Ovary (tissue), 7 donors: ENCODE measurements at regions not wholly inside any gene's neighbourhood (a gene's known extent, or its start where the extent isn't known, plus 50 kb on each side); places are given as distances from the start of the nearest gene placed in this dataset.
"Not testable (repeated sequence)": the region's sequence is repeated elsewhere in the genome, so short reads cannot be mapped to it uniquely, and the experiment has no call there.

Experiments
- DNase-seq, 5 donors: peaks; one replicate each; pipeline ENCODE4 v3.0.0-alpha.2; 2019 to 2020
- H3K27ac ChIP-seq, 2 donors: fragments of 200-600 bp; one replicate each; pipeline versions ENCODE4 v1.5.1 to v1.8.0; 2019 to 2022
- H3K27me3 ChIP-seq: fragments of 200-600 bp; one replicate; pipeline ENCODE4 v1.8.0; 2022
- H3K36me3 ChIP-seq: fragments of 200-600 bp; sonication (generic); one replicate; pipeline ENCODE4 v1.5.1; 2019
- H3K4me1 ChIP-seq: one replicate; pipeline ENCODE4 v1.8.1; 2013; ENCODE audit warnings: mild to moderate bottlenecking, moderate library complexity; ENCODE audit not compliant: insufficient read depth
- H3K4me3 ChIP-seq: fragments of 200-600 bp; sonication (generic); one replicate; pipeline ENCODE4 v1.5.1; 2017
- H3K9me3 ChIP-seq, 2 donors: fragments of 200-600 bp in 1 of 2; sonication (generic) in 1 of 2; one replicate each; pipeline versions ENCODE4 v1.5.1 to v1.8.1; 2013 to 2019; ENCODE audit warnings: mild to moderate bottlenecking in 1 of 2, moderate library complexity in 1 of 2
- EP300 ChIP-seq: sonication (generic); formaldehyde crosslinking; IDR thresholded peaks from one replicate; pipeline ENCODE4 v1.6.1; 2017; ENCODE audit warnings: antibody characterized with exemption
- POLR2A ChIP-seq: fragments of 450-650 bp; IDR thresholded peaks from one replicate; pipeline ENCODE4 v1.6.1; 2017; ENCODE audit warnings: antibody characterized with exemption, mild to moderate bottlenecking, moderate library complexity
- WGBS, 3 donors: extraction: QIAGEN DNeasy Blood & Tissue Kit in 1 of 3; methylation state at CpG; one replicate each; pipeline versions ENCODE4 v1.1.5 to v1.1.7; 2013 to 2017; 5-methylcytosine and 5-hydroxymethylcytosine counted together
- intact Hi-C, 4 donors: fragments of 100-400 bp; cut with DNase I; formaldehyde crosslinking; loops; one replicate each; pipeline versions ENCODE4 v1.11.0 to v1.15.1; 2022 to 2023
- TF ChIP-seq, protein P1 (sequence below), 3 donors: fragments of 450-650 bp in 2 of 3; fragments of 200-600 bp in 1 of 3; IDR thresholded peaks; one replicate each; pipeline versions ENCODE4 v1.5.1 to v1.8.0; 2016 to 2022; ENCODE audit warnings: antibody characterized with exemption in 3 of 3, mild to moderate bottlenecking in 1 of 3
- donor health status: DM: no; HTN: no; CAD: no; lungs with moderate emphysema.
- donor health status: DM: no; HTN: no; CAD: no.
- donor health status: Bipolar disorder and iron deficiency.
- donor health status: DM: no; HTN: no; CAD: no.
- donor health status: DM: yes; HTN: yes; CAD: no.

DNA sequence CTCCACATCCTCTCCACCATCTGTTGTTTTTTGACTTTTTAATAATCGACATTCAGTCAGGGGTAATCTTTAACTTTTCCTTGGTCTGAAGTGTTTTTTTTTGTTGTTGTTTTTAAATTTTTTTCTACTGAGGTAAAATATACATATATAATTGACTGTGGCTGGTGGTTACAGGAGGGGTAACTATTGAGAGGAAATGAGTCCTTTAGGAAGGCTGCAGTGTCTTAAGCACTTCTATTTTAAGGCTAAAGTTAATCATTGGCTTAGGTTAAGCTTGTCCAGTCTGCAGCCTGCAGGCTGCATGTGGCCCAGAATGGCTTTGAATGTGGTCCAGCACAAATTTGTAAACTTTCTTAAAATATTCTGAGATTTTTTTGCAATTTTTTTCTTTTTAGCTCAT lies 172.5 kb downstream of the CTH start:
- Histone ChIP-seq H3K36me3 (no peaks in the 10 kb centered on the region), H3K4me1 (no peaks in the 10 kb centered on the region), H3K4me3 (no peak overlapping the region), H3K27ac (no peak overlapping the region), H3K9me3 (no peaks in the 10 kb centered on the region), H3K27me3 (no peaks in the 10 kb centered on the region)
- DNase-seq: no peak
- intact Hi-C loops: no loop called here
- WGBS, 3 donors: 82 to 96% (median 94%) methylated on average over 1 of the region's 1 CpG
- TF ChIP-seq POLR2A: no peak
- no peak for TF ChIP-seq EP300
- TF ChIP-seq, protein P1, sequence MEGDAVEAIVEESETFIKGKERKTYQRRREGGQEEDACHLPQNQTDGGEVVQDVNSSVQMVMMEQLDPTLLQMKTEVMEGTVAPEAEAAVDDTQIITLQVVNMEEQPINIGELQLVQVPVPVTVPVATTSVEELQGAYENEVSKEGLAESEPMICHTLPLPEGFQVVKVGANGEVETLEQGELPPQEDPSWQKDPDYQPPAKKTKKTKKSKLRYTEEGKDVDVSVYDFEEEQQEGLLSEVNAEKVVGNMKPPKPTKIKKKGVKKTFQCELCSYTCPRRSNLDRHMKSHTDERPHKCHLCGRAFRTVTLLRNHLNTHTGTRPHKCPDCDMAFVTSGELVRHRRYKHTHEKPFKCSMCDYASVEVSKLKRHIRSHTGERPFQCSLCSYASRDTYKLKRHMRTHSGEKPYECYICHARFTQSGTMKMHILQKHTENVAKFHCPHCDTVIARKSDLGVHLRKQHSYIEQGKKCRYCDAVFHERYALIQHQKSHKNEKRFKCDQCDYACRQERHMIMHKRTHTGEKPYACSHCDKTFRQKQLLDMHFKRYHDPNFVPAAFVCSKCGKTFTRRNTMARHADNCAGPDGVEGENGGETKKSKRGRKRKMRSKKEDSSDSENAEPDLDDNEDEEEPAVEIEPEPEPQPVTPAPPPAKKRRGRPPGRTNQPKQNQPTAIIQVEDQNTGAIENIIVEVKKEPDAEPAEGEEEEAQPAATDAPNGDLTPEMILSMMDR (IDR thresholded peaks at IDR 0.05): no peak

- no peaks in the 10 kb centered on the region for H3K9me3 ChIP-seq
- no peaks in the 10 kb centered on the region for H3K27me3 ChIP-seq
- intact Hi-C loops: no loop called here
- H3K36me3 ChIP-seq: no peaks in the 10 kb centered on the region
- DNase-seq: no peak
- H3K4me3 ChIP-seq: no peak overlapping the region
- TF ChIP-seq, protein P1 (IDR thresholded peaks at IDR 0.05): no peak
- TF ChIP-seq POLR2A: no peak
- no peak for TF ChIP-seq EP300
- H3K27ac ChIP-seq: no peak overlapping the region
- H3K4me1 ChIP-seq: no peaks in the 10 kb centered on the region
- 64 to 73% (median 70%) methylated on average over 1 of the region's 1 CpG for WGBS, 3 donors
These were observed 175.0 kb downstream of the CTH start for GRCh38 chr1:70586046-70586445.

GRCh38 chr1:70587872-70588366 lies 176.9 kb downstream of the CTH start:
- H3K36me3 ChIP-seq: no peaks in the 10 kb centered on the region
- no peaks in the 10 kb centered on the region for H3K9me3 ChIP-seq
- intact Hi-C loops: no loop called here
- DNase-seq: no peak
- H3K27me3 ChIP-seq: no peaks in the 10 kb centered on the region
- no peak overlapping the region for H3K27ac ChIP-seq
- no peak for TF ChIP-seq POLR2A
- TF ChIP-seq EP300: no peak
- TF ChIP-seq, protein P1 (IDR thresholded peaks at IDR 0.05): no peak
- H3K4me3 ChIP-seq: no peak overlapping the region
- WGBS, 3 donors: 64 to 77% (median 70%) methylated on average over 3 of the region's 3 CpGs
- no peaks in the 10 kb centered on the region for H3K4me1 ChIP-seq

GRCh38 chr1:70593551-70593950 lies 182.5 kb downstream of the CTH start:
- H3K36me3 ChIP-seq, DNase-seq, H3K9me3 ChIP-seq, intact Hi-C loops, H3K4me3 ChIP-seq, H3K4me1 ChIP-seq, H3K27ac ChIP-seq, H3K27me3 ChIP-seq: not testable (repeated sequence)
- WGBS, 3 donors: 68 to 73% (median 70%) methylated on average over 3 of the region's 3 CpGs

GRCh38 chr1:70608815-70609214 lies 197.7 kb downstream of the CTH start:
- H3K4me3 ChIP-seq: no peak overlapping the region

GRCh38 chr1:70610164-70610563 lies 199.1 kb downstream of the CTH start:
- H3K36me3 ChIP-seq, H3K4me3 ChIP-seq, H3K27me3 ChIP-seq, H3K27ac ChIP-seq, intact Hi-C loops, DNase-seq, H3K4me1 ChIP-seq, H3K9me3 ChIP-seq: not testable (repeated sequence)
- WGBS, 3 donors: 86 to 92% (median 89%) methylated on average over 3 of the region's 3 CpGs

More at GRCh38 chr1:70608815-70609214, 197.7 kb downstream of the CTH start:
- WGBS, 3 donors: 64 to 72% (median 71%) methylated on average over 2 of the region's 2 CpGs
- Histone ChIP-seq H3K4me1 (no peaks in the 10 kb centered on the region), H3K27me3 (no peaks in the 10 kb centered on the region), H3K9me3 (no peaks in the 10 kb centered on the region), H3K27ac (no peak overlapping the region), H3K36me3 (no peaks in the 10 kb centered on the region)
- intact Hi-C loops: no loop called here
- DNase-seq: no peak
- no peak for TF ChIP-seq POLR2A
- TF ChIP-seq, protein P1 (IDR thresholded peaks at IDR 0.05): no peak
- no peak for TF ChIP-seq EP300
